Body of pancreas (tissue), 4 donors: ENCODE measurements at regions not wholly inside any gene's neighbourhood (a gene's known extent, or its start where the extent isn't known, plus 50 kb on each side); places are given as distances from the start of the nearest gene placed in this dataset.

Source experiments
- ATAC-seq: fragments of 150-250 bp; one replicate; pipeline ENCODE4 v1.9.1; 2016
- DNase-seq, 4 donors: peaks; one replicate each; pipeline ENCODE4 v3.0.0-alpha.2; 2019
- H3K27ac ChIP-seq, 4 donors: fragments of 200-600 bp; sonication (generic); 1 replicate in 3 of 4; 2 replicates in 1 of 4; pipeline versions ENCODE4 v1.5.1 to v1.6.1; 2016 to 2019; ENCODE audit warnings: mild to moderate bottlenecking in 1 of 4, mixed read lengths in 1 of 4, moderate library complexity in 1 of 4
- H3K27me3 ChIP-seq, 2 donors: fragments of 200-600 bp; sonication (generic); one replicate each; pipeline ENCODE4 v1.6.0; 2016; ENCODE audit warnings: mild to moderate bottlenecking in 1 of 2
- H3K36me3 ChIP-seq, 2 donors: fragments of 200-600 bp; sonication (generic); replicated peaks in 1 of 2; 2 replicates each; pipeline ENCODE4 v1.5.1; 2016; ENCODE audit warnings: low read depth in 2 of 2; ENCODE audit not compliant: insufficient read depth in 1 of 2
- H3K4me1 ChIP-seq: fragments of 200-600 bp; sonication (generic); one replicate; pipeline ENCODE4 v1.6.0; 2016
- H3K4me3 ChIP-seq, 2 donors: fragments of 200-600 bp; sonication (generic); 1 replicate in 1 of 2; 2 replicates in 1 of 2; pipeline ENCODE4 v1.5.1; 2016 to 2019
- H3K9me3 ChIP-seq, 3 donors: fragments of 200-600 bp; sonication (generic); 1 replicate in 2 of 3; 2 replicates in 1 of 3; pipeline ENCODE4 v1.5.1; 2016
- POLR2A ChIP-seq, 3 donors: fragments of 450-650 bp; IDR thresholded peaks; one replicate each; pipeline ENCODE4 v1.6.1; 2016; ENCODE audit warnings: antibody characterized with exemption in 3 of 3, mild to moderate bottlenecking in 2 of 3
- WGBS, 2 donors: methylation state at CpG; one replicate each; pipeline ENCODE4 v1.1.5; 2017; 5-methylcytosine and 5-hydroxymethylcytosine counted together
- intact Hi-C: fragments of 100-400 bp; cut with DNase I; formaldehyde crosslinking; loops from one replicate; pipeline ENCODE4 v1.15.1; 2023
- TF ChIP-seq, protein P1 (sequence below), 7 experiments: fragments of 450-650 bp in 4 of 7; fragments of 200-600 bp in 3 of 7; sonication (generic) in 3 of 7; IDR thresholded peaks; one replicate each; pipeline ENCODE4 v1.5.1; 2016 to 2019; ENCODE audit warnings: antibody characterized with exemption in 7 of 7

DNA sequence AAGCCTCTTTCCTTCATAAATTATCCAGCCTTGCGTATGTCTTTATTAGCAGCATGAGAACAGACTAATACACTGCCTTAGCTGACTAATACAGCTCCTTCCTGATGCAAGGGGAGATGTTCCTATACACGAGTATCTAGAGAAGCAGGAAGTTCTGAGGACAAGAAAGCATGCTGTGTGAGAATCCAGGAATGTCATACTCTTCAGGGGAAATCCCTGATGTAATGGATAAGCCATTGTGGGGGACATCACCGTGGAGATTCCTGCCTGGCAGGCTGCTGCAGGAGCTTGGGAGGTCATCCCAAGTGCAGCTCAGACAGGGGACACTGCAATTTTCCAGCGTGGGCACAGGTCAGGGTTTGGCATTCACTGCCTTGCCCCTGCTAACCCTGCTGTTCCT, 476.9 kb downstream of the NR2F2 start:
- TF ChIP-seq POLR2A (IDR thresholded peaks at IDR 0.05): no peak
- TF ChIP-seq, protein P1, sequence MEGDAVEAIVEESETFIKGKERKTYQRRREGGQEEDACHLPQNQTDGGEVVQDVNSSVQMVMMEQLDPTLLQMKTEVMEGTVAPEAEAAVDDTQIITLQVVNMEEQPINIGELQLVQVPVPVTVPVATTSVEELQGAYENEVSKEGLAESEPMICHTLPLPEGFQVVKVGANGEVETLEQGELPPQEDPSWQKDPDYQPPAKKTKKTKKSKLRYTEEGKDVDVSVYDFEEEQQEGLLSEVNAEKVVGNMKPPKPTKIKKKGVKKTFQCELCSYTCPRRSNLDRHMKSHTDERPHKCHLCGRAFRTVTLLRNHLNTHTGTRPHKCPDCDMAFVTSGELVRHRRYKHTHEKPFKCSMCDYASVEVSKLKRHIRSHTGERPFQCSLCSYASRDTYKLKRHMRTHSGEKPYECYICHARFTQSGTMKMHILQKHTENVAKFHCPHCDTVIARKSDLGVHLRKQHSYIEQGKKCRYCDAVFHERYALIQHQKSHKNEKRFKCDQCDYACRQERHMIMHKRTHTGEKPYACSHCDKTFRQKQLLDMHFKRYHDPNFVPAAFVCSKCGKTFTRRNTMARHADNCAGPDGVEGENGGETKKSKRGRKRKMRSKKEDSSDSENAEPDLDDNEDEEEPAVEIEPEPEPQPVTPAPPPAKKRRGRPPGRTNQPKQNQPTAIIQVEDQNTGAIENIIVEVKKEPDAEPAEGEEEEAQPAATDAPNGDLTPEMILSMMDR (IDR thresholded peaks at IDR 0.05): no peak
- Histone ChIP-seq H3K4me1 (no peaks in the 10 kb centered on the region), H3K27me3 (no peaks in the 10 kb centered on the region), H3K36me3 (no peaks in the 10 kb centered on the region), H3K9me3 (no peaks in the 10 kb centered on the region), H3K4me3 (no peak overlapping the region), H3K27ac (no peak overlapping the region)
- DNase-seq (no peak), ATAC-seq (no peak)
- intact Hi-C loops: no loop called here
- WGBS, 2 donors: 41 to 47% methylated on average over 4 of the region's 4 CpGs

DNA sequence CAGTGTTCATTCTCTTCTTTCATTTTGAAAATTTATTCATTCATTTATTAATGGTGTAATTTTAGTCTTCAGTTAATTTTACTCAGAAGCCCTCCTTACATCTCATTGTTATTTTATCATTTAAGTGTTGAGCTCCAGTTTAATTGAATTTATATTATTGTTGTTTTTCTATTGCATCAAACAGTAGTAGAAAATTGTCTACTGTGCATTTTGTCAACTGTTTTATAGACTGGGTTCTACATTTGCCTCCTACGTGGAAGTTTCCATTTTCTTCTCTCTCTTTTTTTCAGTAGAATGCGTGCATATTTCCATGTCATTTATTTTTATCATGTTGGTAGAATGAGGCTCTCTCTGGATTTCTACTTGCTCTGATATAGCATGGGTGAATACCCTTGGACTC, 487.4 kb downstream of the NR2F2 start:
- H3K36me3 ChIP-seq: no peaks in the 10 kb centered on the region
- no peaks in the 10 kb centered on the region for H3K4me1 ChIP-seq
- no peak overlapping the region for H3K27ac ChIP-seq
- no peaks in the 10 kb centered on the region for H3K9me3 ChIP-seq
- H3K4me3 ChIP-seq: no peak overlapping the region
- H3K27me3 ChIP-seq: no peaks in the 10 kb centered on the region
- TF ChIP-seq, protein P1 (IDR thresholded peaks at IDR 0.05): no peak
- DNase-seq (no peak), ATAC-seq (no peak)
- intact Hi-C loops: no loop called here
- 65 to 77% methylated on average over 2 of the region's 2 CpGs for WGBS, 2 donors

GRCh38 chr15:96818861-96819260, 488.4 kb downstream of the NR2F2 start:
- intact Hi-C loops: no loop called here
- Histone ChIP-seq H3K27ac (no peak overlapping the region), H3K9me3 (no peaks in the 10 kb centered on the region), H3K36me3 (no peaks in the 10 kb centered on the region), H3K27me3 (no peaks in the 10 kb centered on the region), H3K4me1 (no peaks in the 10 kb centered on the region), H3K4me3 (no peak overlapping the region)
- DNase-seq (no peak), ATAC-seq (no peak)
- 62% methylated on average over 4 of the region's 4 CpGs for WGBS, 2 donors
- TF ChIP-seq, protein P1 (IDR thresholded peaks at IDR 0.05): no peak
- no peak for TF ChIP-seq POLR2A (IDR thresholded peaks at IDR 0.05)

GRCh38 chr15:96827981-96828380, 497.5 kb downstream of the NR2F2 start:
- Histone ChIP-seq H3K27ac (no peak overlapping the region), H3K36me3 (no peaks in the 10 kb centered on the region), H3K27me3 (no peaks in the 10 kb centered on the region), H3K4me3 (no peak overlapping the region), H3K9me3 (no peaks in the 10 kb centered on the region), H3K4me1 (no peaks in the 10 kb centered on the region)
- intact Hi-C loops: no loop called here
- no peak for ATAC-seq
- WGBS, 2 donors: 65 to 76% methylated on average over 8 of the region's 8 CpGs
- no peak for DNase-seq
- TF ChIP-seq, protein P1 (IDR thresholded peaks at IDR 0.05): no peak
- TF ChIP-seq POLR2A (IDR thresholded peaks at IDR 0.05): no peak

- no peak overlapping the region for H3K4me3 ChIP-seq
- intact Hi-C loops: no loop called here
- H3K9me3 ChIP-seq: no peaks in the 10 kb centered on the region
- no peaks in the 10 kb centered on the region for H3K27me3 ChIP-seq
- TF ChIP-seq POLR2A (IDR thresholded peaks at IDR 0.05): no peak
- TF ChIP-seq, protein P1 (IDR thresholded peaks at IDR 0.05): no peak
- H3K27ac ChIP-seq: no peak overlapping the region
- no peaks in the 10 kb centered on the region for H3K4me1 ChIP-seq
- ATAC-seq: no peak
- no peak for DNase-seq
- 69 to 73% methylated on average over 13 to 14 of the region's 14 CpGs for WGBS, 2 donors
- H3K36me3 ChIP-seq: no peaks in the 10 kb centered on the region
Observed at GRCh38 chr15:96837241-96837970, 506.9 kb downstream of the NR2F2 start.
